WTC11 (cell line): ENCODE measurements at regions not wholly inside any gene's neighbourhood (a gene's known extent, or its start where the extent isn't known, plus 50 kb on each side); places are given as distances from the start of the nearest gene placed in this dataset.

Experiments
- ATAC-seq: fragments of 200-7000 bp; cut with Tn5 transposase; 2 replicates; pipeline ENCODE4 v1.10.0; 2021; ENCODE audit warnings: mild to moderate bottlenecking, moderate library complexity
- CTCF ChIA-PET: fragments of 300-600 bp; sonication (Branson Sonifier 250); formaldehyde crosslinking; loops from one replicate; lab custom pipeline; 2021; ENCODE audit warnings: antibody characterized with exemption; lab: Charles Lee
- POLR2A ChIA-PET: fragments of 350-600 bp; sonication (Branson Sonifier 250); formaldehyde crosslinking; loops from one replicate; lab custom pipeline; 2021; ENCODE audit warnings: antibody characterized with exemption; lab: Charles Lee
- DNase-seq: peaks from one replicate; pipeline ENCODE4 v3.0.0; 2021; ENCODE audit warnings: low spot score
- H3K27ac Mint-ChIP-seq: 2 replicates; pipeline ENCODE4 v1.8.0; 2021; ENCODE audit warnings: mixed read lengths
- H3K27me3 Mint-ChIP-seq: 2 replicates; pipeline ENCODE4 v1.8.0; 2021; ENCODE audit warnings: low read depth, mild to moderate bottlenecking, moderate library complexity, mixed read lengths
- H3K36me3 Mint-ChIP-seq: 2 replicates; pipeline ENCODE4 v1.8.0; 2021; ENCODE audit warnings: mixed read lengths
- H3K4me1 Mint-ChIP-seq: 2 replicates; pipeline ENCODE4 v1.8.0; 2022; ENCODE audit warnings: mixed read lengths
- H3K4me3 Mint-ChIP-seq: 2 replicates; pipeline ENCODE4 v1.8.0; 2021; ENCODE audit warnings: mild to moderate bottlenecking, moderate library complexity, mixed read lengths
- H3K9me3 Mint-ChIP-seq: 2 replicates; pipeline ENCODE4 v1.8.0; 2021; ENCODE audit warnings: mixed read lengths
- ARID4B ChIP-seq: sonication (generic); formaldehyde crosslinking; IDR thresholded peaks from 2 replicates; pipeline ENCODE4 v1.8.0; 2023; ENCODE audit warnings: missing genetic modification reagents, mild to moderate bottlenecking, borderline replicate concordance
- CDX4 ChIP-seq: fragments of 250-450 bp; sonication (Bioruptor Pico); IDR thresholded peaks from 2 replicates; pipeline ENCODE4 v1.9.0; 2021; ENCODE audit warnings: moderate library complexity, mild to moderate bottlenecking, inconsistent platforms, borderline replicate concordance
- CREB1 ChIP-seq: sonication (generic); formaldehyde crosslinking; IDR thresholded peaks from 2 replicates; pipeline ENCODE4 v1.8.0; 2023; ENCODE audit warnings: mild to moderate bottlenecking, missing genetic modification reagents
- ERG ChIP-seq: fragments of 250-450 bp; sonication (Bioruptor Pico); IDR thresholded peaks from 2 replicates; pipeline ENCODE4 v1.8.0; 2021; ENCODE audit warnings: mild to moderate bottlenecking
- ESRRA ChIP-seq: sonication (generic); formaldehyde crosslinking; IDR thresholded peaks from 2 replicates; pipeline ENCODE4 v1.8.1; 2022; ENCODE audit warnings: mild to moderate bottlenecking, missing genetic modification reagents, borderline replicate concordance
- ETV6 ChIP-seq: sonication (generic); formaldehyde crosslinking; IDR thresholded peaks from 2 replicates; pipeline ENCODE4 v1.8.1; 2022; ENCODE audit warnings: mild to moderate bottlenecking, missing genetic modification reagents
- FOXJ3 ChIP-seq: sonication (generic); formaldehyde crosslinking; IDR thresholded peaks from 2 replicates; pipeline ENCODE4 v1.9.0; 2021; ENCODE audit warnings: missing genetic modification reagents, mild to moderate bottlenecking, borderline replicate concordance
- GABPB1 ChIP-seq: sonication (generic); formaldehyde crosslinking; IDR thresholded peaks from 2 replicates; pipeline ENCODE4 v1.8.1; 2023; ENCODE audit warnings: mild to moderate bottlenecking, missing genetic modification reagents
- GRHL2 ChIP-seq: fragments of 250-450 bp; sonication (Bioruptor Pico); IDR thresholded peaks from 2 replicates; pipeline ENCODE4 v1.8.0; 2022; ENCODE audit warnings: mild to moderate bottlenecking, moderate library complexity; ENCODE audit not compliant: insufficient replicate concordance, severe bottlenecking
- GTF2I ChIP-seq: fragments of 250-450 bp; sonication (Bioruptor Pico); conservative IDR thresholded peaks from 2 replicates; pipeline ENCODE4 v1.4.0; 2021; ENCODE audit warnings: mild to moderate bottlenecking
- JAZF1 ChIP-seq: fragments of 250-450 bp; sonication (Bioruptor Pico); IDR thresholded peaks from 2 replicates; pipeline ENCODE4 v1.9.0; 2021; ENCODE audit warnings: moderate library complexity, mild to moderate bottlenecking, inconsistent platforms
- MXD4 ChIP-seq: fragments of 250-450 bp; sonication (Bioruptor Pico); IDR thresholded peaks from 2 replicates; pipeline ENCODE4 v1.8.0; 2021; ENCODE audit warnings: mild to moderate bottlenecking, moderate library complexity, borderline replicate concordance
- NR3C1 ChIP-seq: sonication (generic); formaldehyde crosslinking; conservative IDR thresholded peaks from 2 replicates; pipeline ENCODE4 v1.8.1; 2023; ENCODE audit warnings: low read depth, mild to moderate bottlenecking, missing genetic modification reagents
- PRDM15 ChIP-seq: sonication (generic); formaldehyde crosslinking; IDR thresholded peaks from 2 replicates; pipeline ENCODE4 v1.8.0; 2022; ENCODE audit warnings: missing genetic modification reagents
- TP53 ChIP-seq: sonication (generic); formaldehyde crosslinking; IDR thresholded peaks from 2 replicates; pipeline ENCODE4 v1.8.1; 2023; ENCODE audit warnings: mild to moderate bottlenecking, missing genetic modification reagents
- ZNF281 ChIP-seq: sonication (generic); formaldehyde crosslinking; IDR thresholded peaks from 2 replicates; pipeline ENCODE4 v1.8.0; 2023; ENCODE audit warnings: mild to moderate bottlenecking, missing genetic modification reagents

GRCh38 chr2:217706513-217706912, 296.3 kb downstream of the TNS1 start:
- TF ChIP-seq ARID4B (CRISPR knock-in tag) (no peak), MXD4 (CRISPR knock-in tag) (no peak), TP53 (no peak), ESRRA (CRISPR knock-in tag) (no peak), CREB1 (CRISPR knock-in tag) (no peak), FOXJ3 (no peak), GRHL2 (no peak), ERG (CRISPR knock-in tag) (no peak), GTF2I (CRISPR knock-in tag) (no peak), CDX4 (no peak), ZNF281 (CRISPR knock-in tag) (no peak), NR3C1 (CRISPR knock-in tag) (no peak), PRDM15 (CRISPR knock-in tag) (no peak), JAZF1 (CRISPR knock-in tag) (no peak), ETV6 (CRISPR knock-in tag) (no peak), GABPB1 (CRISPR knock-in tag) (no peak)
- Mint-ChIP-seq H3K4me1 (peaks cover 7% of the 10 kb centered on the region), H3K27ac (no peak overlapping the region), H3K27me3 (no peaks in the 10 kb centered on the region), H3K36me3 (no peaks in the 10 kb centered on the region), H3K4me3 (no peak overlapping the region), H3K9me3 (peaks cover 4% of the 10 kb centered on the region; the same call in 1 of the 2 replicates)
- POLR2A ChIA-PET, result no interaction called here
- DNase-seq, result no peak
- no peak for ATAC-seq
- CTCF ChIA-PET, result interaction anchor here (1.3 to 1.7 kb wide), 2 partner anchors 50 to 56 kb away, joined by 5 to 6 read pairs; no protein-coding TSS in a partner anchor
